SK-N-SH treated with all-trans-retinoic acid at 6 μM for 48 hours (cell line): ENCODE measurements at regions not wholly inside any gene's neighbourhood (a gene's known extent, or its start where the extent isn't known, plus 50 kb on each side); places are given as distances from the start of the nearest gene placed in this dataset.

ENCODE experiments used
- ATAC-seq: fragments of 200-7000 bp; cut with Tn5 transposase; 3 replicates; pipeline ENCODE4 v1.9.1; 2020; ENCODE audit warnings: mild to moderate bottlenecking, moderate library complexity
- ARNTL ChIP-seq: fragments of 450-650 bp; formaldehyde crosslinking; IDR thresholded peaks from 2 replicates; pipeline ENCODE4 v1.5.0; 2020; ENCODE audit warnings: low read depth, mild to moderate bottlenecking, moderate library complexity, borderline replicate concordance
- BACH2 ChIP-seq: fragments of 250-450 bp; sonication (Bioruptor Pico); IDR thresholded peaks from 2 replicates; pipeline ENCODE4 v1.9.0; 2021; ENCODE audit warnings: mild to moderate bottlenecking, borderline replicate concordance
- CSDC2 ChIP-seq: fragments of 250-450 bp; sonication (Bioruptor Pico); IDR thresholded peaks from 2 replicates; pipeline ENCODE4 v1.5.0; 2020; ENCODE audit warnings: mild to moderate bottlenecking, moderate library complexity
- GLIS3 ChIP-seq: fragments of 250-450 bp; sonication (Bioruptor Pico); IDR thresholded peaks from 2 replicates; pipeline ENCODE4 v1.5.0; 2020; ENCODE audit warnings: mild to moderate bottlenecking, moderate library complexity
- ISL1 ChIP-seq: fragments of 250-450 bp; sonication (Bioruptor Pico); IDR thresholded peaks from 2 replicates; pipeline ENCODE4 v2.1.2; 2022; ENCODE audit warnings: mild to moderate bottlenecking, moderate library complexity
- OSR1 ChIP-seq: fragments of 250-450 bp; sonication (Bioruptor Pico); IDR thresholded peaks from 2 replicates; pipeline ENCODE4 v1.8.0; 2022; ENCODE audit warnings: moderate library complexity, mild to moderate bottlenecking, inconsistent platforms
- PPARA ChIP-seq: fragments of 250-450 bp; sonication (Bioruptor Pico); IDR thresholded peaks from 2 replicates; pipeline ENCODE4 v1.5.0; 2020; ENCODE audit warnings: mild to moderate bottlenecking, borderline replicate concordance
- RARB ChIP-seq: fragments of 250-450 bp; sonication (Bioruptor Pico); IDR thresholded peaks from 2 replicates; pipeline ENCODE4 v1.8.0; 2021; ENCODE audit warnings: mild to moderate bottlenecking, moderate library complexity
- SNAI2 ChIP-seq: fragments of 250-450 bp; sonication (Bioruptor Pico); IDR thresholded peaks from 2 replicates; pipeline ENCODE4 v1.5.0; 2020; ENCODE audit warnings: mild to moderate bottlenecking, moderate library complexity
- TCF4 ChIP-seq: fragments of 250-450 bp; sonication (Bioruptor Pico); IDR thresholded peaks from 2 replicates; pipeline ENCODE4 v1.8.0; 2021; ENCODE audit warnings: mild to moderate bottlenecking, moderate library complexity, borderline replicate concordance
- TOX ChIP-seq: fragments of 250-450 bp; sonication (Bioruptor Pico); IDR thresholded peaks from 2 replicates; pipeline ENCODE4 v1.8.0; 2021; ENCODE audit warnings: mild to moderate bottlenecking, moderate library complexity, borderline replicate concordance
- ZC3H10 ChIP-seq: fragments of 250-450 bp; sonication (Bioruptor Pico); IDR thresholded peaks from 2 replicates; pipeline ENCODE4 v1.5.1; 2021; ENCODE audit warnings: mild to moderate bottlenecking, moderate library complexity
- ZFP3 ChIP-seq: fragments of 250-450 bp; sonication (Bioruptor Pico); IDR thresholded peaks from 2 replicates; pipeline ENCODE4 v1.5.0; 2020; ENCODE audit warnings: mild to moderate bottlenecking, moderate library complexity
- ZFP30 ChIP-seq: fragments of 450-650 bp; formaldehyde crosslinking; IDR thresholded peaks from 2 replicates; pipeline ENCODE4 v1.5.0; 2022; ENCODE audit warnings: mild to moderate bottlenecking, moderate library complexity
- ZNF565 ChIP-seq: fragments of 450-650 bp; formaldehyde crosslinking; conservative IDR thresholded peaks from 2 replicates; pipeline ENCODE4 v1.5.0; 2020; ENCODE audit warnings: low read depth, mild to moderate bottlenecking, moderate library complexity
- ZNF70 ChIP-seq: fragments of 450-650 bp; formaldehyde crosslinking; IDR thresholded peaks from 2 replicates; pipeline ENCODE4 v1.5.0; 2020; ENCODE audit warnings: mild to moderate bottlenecking, moderate library complexity
- ZNF8 ChIP-seq: fragments of 450-650 bp; formaldehyde crosslinking; IDR thresholded peaks from 2 replicates; pipeline ENCODE4 v1.5.0; 2020; ENCODE audit warnings: mild to moderate bottlenecking, moderate library complexity
- TF ChIP-seq, protein P1 (sequence below): fragments of 250-450 bp; sonication (Bioruptor Pico); IDR thresholded peaks from 2 replicates; pipeline ENCODE4 v1.5.0; 2020; ENCODE audit warnings: mild to moderate bottlenecking, moderate library complexity
- TF ChIP-seq, protein P2 (sequence below): fragments of 250-450 bp; sonication (Bioruptor Pico); IDR thresholded peaks from 2 replicates; pipeline ENCODE4 v1.5.1; 2020; ENCODE audit warnings: low read depth, mild to moderate bottlenecking, moderate library complexity
- TF ChIP-seq, protein P3 (sequence below): fragments of 250-450 bp; sonication (Bioruptor Pico); IDR thresholded peaks from 2 replicates; pipeline ENCODE4 v1.8.0; 2021; ENCODE audit warnings: low read depth, mild to moderate bottlenecking, moderate library complexity, borderline replicate concordance
- TF ChIP-seq, protein P4 (sequence below): fragments of 250-450 bp; sonication (Bioruptor Pico); IDR thresholded peaks from 2 replicates; pipeline ENCODE4 v1.5.1; 2021; ENCODE audit warnings: mild to moderate bottlenecking, moderate library complexity

DNA sequence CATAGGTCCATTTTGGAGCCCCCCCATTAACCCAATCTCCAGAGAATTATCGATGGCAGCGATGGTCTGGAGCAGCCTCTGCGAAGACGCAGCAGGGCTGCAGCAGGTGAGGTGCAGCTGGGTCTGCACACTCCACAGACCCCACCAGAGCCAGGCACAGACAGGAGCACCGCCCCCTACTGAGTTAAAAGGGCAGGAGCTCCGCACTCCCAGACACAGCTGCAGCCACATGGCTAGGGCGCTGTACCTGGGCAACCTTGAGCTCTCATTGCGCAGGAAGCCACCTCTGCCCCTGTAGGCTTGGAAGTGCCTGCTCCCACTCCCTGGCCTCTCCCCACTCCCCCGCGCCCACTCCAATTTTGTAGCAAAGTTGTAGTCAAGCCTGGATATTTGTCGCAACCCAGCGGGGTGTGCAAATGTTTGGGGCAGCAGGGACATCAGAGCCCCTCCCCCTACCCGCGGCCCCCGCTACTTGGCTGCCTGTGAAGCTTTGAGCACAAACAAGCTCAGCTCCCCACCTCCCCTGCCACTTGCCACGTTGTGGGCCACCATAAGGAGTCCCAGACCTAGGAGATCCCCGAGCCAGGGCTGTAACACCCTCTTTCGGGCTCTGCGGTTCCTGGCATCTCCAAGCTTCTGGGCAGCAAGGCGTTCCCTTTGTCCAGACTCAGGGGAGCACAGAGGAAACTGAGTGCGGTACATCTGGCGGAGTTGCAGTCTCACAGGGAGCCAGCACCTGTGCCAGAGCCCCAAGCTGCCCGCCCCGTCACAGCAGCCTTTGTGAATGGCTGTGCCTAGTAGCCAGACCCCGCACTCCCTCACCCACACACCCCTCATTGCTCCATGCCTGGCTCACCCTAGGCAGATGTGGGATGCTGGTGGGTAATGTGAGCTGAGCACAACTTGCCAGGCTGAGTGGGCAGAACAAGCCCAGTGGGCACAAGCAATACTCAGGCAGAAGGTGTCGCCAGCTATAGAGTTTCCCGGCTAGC lies 949.7 kb upstream of the SLITRK1 start:
- no peak for ATAC-seq
- TF ChIP-seq, protein P1, sequence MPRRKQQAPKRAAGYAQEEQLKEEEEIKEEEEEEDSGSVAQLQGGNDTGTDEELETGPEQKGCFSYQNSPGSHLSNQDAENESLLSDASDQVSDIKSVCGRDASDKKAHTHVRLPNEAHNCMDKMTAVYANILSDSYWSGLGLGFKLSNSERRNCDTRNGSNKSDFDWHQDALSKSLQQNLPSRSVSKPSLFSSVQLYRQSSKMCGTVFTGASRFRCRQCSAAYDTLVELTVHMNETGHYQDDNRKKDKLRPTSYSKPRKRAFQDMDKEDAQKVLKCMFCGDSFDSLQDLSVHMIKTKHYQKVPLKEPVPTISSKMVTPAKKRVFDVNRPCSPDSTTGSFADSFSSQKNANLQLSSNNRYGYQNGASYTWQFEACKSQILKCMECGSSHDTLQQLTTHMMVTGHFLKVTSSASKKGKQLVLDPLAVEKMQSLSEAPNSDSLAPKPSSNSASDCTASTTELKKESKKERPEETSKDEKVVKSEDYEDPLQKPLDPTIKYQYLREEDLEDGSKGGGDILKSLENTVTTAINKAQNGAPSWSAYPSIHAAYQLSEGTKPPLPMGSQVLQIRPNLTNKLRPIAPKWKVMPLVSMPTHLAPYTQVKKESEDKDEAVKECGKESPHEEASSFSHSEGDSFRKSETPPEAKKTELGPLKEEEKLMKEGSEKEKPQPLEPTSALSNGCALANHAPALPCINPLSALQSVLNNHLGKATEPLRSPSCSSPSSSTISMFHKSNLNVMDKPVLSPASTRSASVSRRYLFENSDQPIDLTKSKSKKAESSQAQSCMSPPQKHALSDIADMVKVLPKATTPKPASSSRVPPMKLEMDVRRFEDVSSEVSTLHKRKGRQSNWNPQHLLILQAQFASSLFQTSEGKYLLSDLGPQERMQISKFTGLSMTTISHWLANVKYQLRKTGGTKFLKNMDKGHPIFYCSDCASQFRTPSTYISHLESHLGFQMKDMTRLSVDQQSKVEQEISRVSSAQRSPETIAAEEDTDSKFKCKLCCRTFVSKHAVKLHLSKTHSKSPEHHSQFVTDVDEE (CRISPR knock-in tag) = no peak
- no peak for TF ChIP-seq RARB (CRISPR knock-in tag)
- TF ChIP-seq ZFP30 (CRISPR knock-in tag) = no peak
- TF ChIP-seq, protein P2, sequence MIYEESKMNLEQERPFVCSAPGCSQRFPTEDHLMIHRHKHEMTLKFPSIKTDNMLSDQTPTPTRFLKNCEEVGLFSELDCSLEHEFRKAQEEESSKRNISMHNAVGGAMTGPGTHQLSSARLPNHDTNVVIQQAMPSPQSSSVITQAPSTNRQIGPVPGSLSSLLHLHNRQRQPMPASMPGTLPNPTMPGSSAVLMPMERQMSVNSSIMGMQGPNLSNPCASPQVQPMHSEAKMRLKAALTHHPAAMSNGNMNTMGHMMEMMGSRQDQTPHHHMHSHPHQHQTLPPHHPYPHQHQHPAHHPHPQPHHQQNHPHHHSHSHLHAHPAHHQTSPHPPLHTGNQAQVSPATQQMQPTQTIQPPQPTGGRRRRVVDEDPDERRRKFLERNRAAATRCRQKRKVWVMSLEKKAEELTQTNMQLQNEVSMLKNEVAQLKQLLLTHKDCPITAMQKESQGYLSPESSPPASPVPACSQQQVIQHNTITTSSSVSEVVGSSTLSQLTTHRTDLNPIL (CRISPR knock-in tag) = no peak
- no peak for TF ChIP-seq ZNF8 (CRISPR knock-in tag)
- no peak for TF ChIP-seq ZFP3 (CRISPR knock-in tag)
- TF ChIP-seq, protein P3, sequence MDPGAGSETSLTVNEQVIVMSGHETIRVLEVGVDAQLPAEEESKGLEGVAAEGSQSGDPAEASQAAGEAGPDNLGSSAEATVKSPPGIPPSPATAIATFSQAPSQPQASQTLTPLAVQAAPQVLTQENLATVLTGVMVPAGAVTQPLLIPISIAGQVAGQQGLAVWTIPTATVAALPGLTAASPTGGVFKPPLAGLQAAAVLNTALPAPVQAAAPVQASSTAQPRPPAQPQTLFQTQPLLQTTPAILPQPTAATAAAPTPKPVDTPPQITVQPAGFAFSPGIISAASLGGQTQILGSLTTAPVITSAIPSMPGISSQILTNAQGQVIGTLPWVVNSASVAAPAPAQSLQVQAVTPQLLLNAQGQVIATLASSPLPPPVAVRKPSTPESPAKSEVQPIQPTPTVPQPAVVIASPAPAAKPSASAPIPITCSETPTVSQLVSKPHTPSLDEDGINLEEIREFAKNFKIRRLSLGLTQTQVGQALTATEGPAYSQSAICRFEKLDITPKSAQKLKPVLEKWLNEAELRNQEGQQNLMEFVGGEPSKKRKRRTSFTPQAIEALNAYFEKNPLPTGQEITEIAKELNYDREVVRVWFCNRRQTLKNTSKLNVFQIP (CRISPR knock-in tag) = no peak
- TF ChIP-seq GLIS3 (CRISPR knock-in tag) = no peak
- TF ChIP-seq CSDC2 = no peak
- TF ChIP-seq PPARA (CRISPR knock-in tag) = no peak
- no peak for TF ChIP-seq TOX (CRISPR knock-in tag)
- TF ChIP-seq OSR1 (CRISPR knock-in tag) = no peak
- no peak for TF ChIP-seq ZNF70 (CRISPR knock-in tag)
- no peak for TF ChIP-seq TCF4 (CRISPR knock-in tag)
- no peak for TF ChIP-seq BACH2 (CRISPR knock-in tag)
- no peak for TF ChIP-seq ZC3H10 (CRISPR knock-in tag)
- TF ChIP-seq, protein P4, sequence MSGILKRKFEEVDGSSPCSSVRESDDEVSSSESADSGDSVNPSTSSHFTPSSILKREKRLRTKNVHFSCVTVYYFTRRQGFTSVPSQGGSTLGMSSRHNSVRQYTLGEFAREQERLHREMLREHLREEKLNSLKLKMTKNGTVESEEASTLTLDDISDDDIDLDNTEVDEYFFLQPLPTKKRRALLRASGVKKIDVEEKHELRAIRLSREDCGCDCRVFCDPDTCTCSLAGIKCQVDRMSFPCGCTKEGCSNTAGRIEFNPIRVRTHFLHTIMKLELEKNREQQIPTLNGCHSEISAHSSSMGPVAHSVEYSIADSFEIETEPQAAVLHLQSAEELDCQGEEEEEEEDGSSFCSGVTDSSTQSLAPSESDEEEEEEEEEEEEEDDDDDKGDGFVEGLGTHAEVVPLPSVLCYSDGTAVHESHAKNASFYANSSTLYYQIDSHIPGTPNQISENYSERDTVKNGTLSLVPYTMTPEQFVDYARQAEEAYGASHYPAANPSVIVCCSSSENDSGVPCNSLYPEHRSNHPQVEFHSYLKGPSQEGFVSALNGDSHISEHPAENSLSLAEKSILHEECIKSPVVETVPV (CRISPR knock-in tag) = no peak
- no peak for TF ChIP-seq ISL1 (CRISPR knock-in tag)
- TF ChIP-seq, all 23 proteins: peak for 0

DNA sequence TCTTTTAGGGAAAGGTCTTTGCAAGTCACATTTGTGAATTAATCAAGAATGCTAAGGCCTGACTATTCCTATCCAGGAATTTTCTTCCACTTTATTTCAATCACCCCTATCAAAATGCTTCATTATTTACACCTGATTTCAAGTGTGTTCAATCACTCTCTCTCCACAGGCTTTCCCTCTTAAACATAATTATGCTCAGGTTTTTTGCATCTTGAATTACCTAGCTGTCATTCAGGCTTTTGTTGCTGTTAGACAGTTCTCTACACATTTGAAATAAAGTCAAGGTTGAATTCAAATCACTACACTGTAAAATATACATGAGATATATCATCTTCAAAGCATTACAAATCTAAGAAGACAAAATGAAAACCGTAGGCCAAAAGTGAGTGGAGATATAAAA lies 941.3 kb upstream of the SLITRK1 start:
- no peak for ATAC-seq
- TF ChIP-seq, protein P4 (CRISPR knock-in tag) = no peak
- TF ChIP-seq ARNTL (CRISPR knock-in tag) (no peak), RARB (CRISPR knock-in tag) (no peak), OSR1 (CRISPR knock-in tag) (no peak), ISL1 (CRISPR knock-in tag) (no peak), ZNF565 (CRISPR knock-in tag) (no peak), ZNF70 (CRISPR knock-in tag) (no peak), GLIS3 (CRISPR knock-in tag) (no peak), ZFP30 (CRISPR knock-in tag) (no peak), CSDC2 (no peak), ZC3H10 (CRISPR knock-in tag) (no peak), TOX (CRISPR knock-in tag) (no peak), SNAI2 (no peak)
- TF ChIP-seq, protein P1 (CRISPR knock-in tag) = no peak
- TF ChIP-seq, protein P3 (CRISPR knock-in tag) = no peak
